CD4-positive, alpha-beta memory T cell (primary cell): ENCODE measurements at regions not wholly inside any gene's neighbourhood (a gene's known extent, or its start where the extent isn't known, plus 50 kb on each side); places are given as distances from the start of the nearest gene placed in this dataset.

Experiments
- CTCF ChIA-PET: fragments of 350-600 bp; sonication (Branson Sonifier 250); formaldehyde crosslinking; loops from one replicate; lab custom pipeline; 2021; ENCODE audit warnings: inconsistent platforms; ENCODE audit not compliant: partially characterized antibody; lab: Charles Lee
- POLR2A ChIA-PET: fragments of 350-600 bp; sonication (Branson Sonifier 250); formaldehyde crosslinking; loops from one replicate; lab custom pipeline; 2021; ENCODE audit not compliant: partially characterized antibody; lab: Charles Lee
- DNase-seq, 5 donors: peaks; one replicate each; pipeline versions ENCODE4 v3.0.0 to v3.0.0-alpha.2; 2020 to 2022; ENCODE audit warnings: mixed read lengths in 1 of 5
- H3K27ac ChIP-seq: one replicate; pipeline ENCODE4 v1.7.0; 2013; ENCODE audit warnings: low read depth, low read length
- H3K27me3 ChIP-seq: 2 replicates; pipeline ENCODE4 v1.7.0; 2013; ENCODE audit warnings: mild to moderate bottlenecking, low read length, moderate library complexity; ENCODE audit not compliant: insufficient read depth
- H3K36me3 ChIP-seq: 2 replicates; pipeline ENCODE4 v1.7.0; 2013; ENCODE audit warnings: mild to moderate bottlenecking, low read length, moderate library complexity; ENCODE audit not compliant: insufficient read depth
- H3K4me1 ChIP-seq: 2 replicates; pipeline ENCODE4 v1.7.0; 2013; ENCODE audit warnings: mild to moderate bottlenecking, low read length, moderate library complexity; ENCODE audit not compliant: insufficient read depth
- H3K4me3 ChIP-seq, 2 donors: one replicate each; pipeline ENCODE4 v1.7.0; 2013; ENCODE audit warnings: low read length in 2 of 2, mild to moderate bottlenecking in 1 of 2
- H3K9me3 ChIP-seq, 2 donors: one replicate each; pipeline ENCODE4 v1.7.0; 2013; ENCODE audit warnings: low read length in 2 of 2, control low read depth in 1 of 2; ENCODE audit not compliant: control insufficient read depth in 1 of 2
- H3K27ac Mint-ChIP-seq, 7 donors: one replicate each; pipeline ENCODE4 v1.8.0; 2020 to 2021; ENCODE audit warnings: mixed read lengths in 7 of 7, mild to moderate bottlenecking in 6 of 7, inconsistent platforms in 3 of 7, moderate library complexity in 3 of 7
- H3K27me3 Mint-ChIP-seq, 2 donors: one replicate each; pipeline ENCODE4 v1.8.0; 2020 to 2021; ENCODE audit warnings: mixed read lengths in 2 of 2
- H3K36me3 Mint-ChIP-seq, 2 donors: one replicate each; pipeline ENCODE4 v1.8.0; 2020 to 2021; ENCODE audit warnings: mixed read lengths in 2 of 2, inconsistent platforms in 1 of 2, mild to moderate bottlenecking in 1 of 2
- H3K4me1 Mint-ChIP-seq, 4 donors: one replicate each; pipeline ENCODE4 v1.8.0; 2020 to 2021; ENCODE audit warnings: mixed read lengths in 4 of 4, mild to moderate bottlenecking in 1 of 4
- H3K4me3 Mint-ChIP-seq, 8 donors: one replicate each; pipeline ENCODE4 v1.8.0; 2020 to 2021; ENCODE audit warnings: mixed read lengths in 8 of 8, mild to moderate bottlenecking in 7 of 8, moderate library complexity in 6 of 8, inconsistent platforms in 3 of 8
- H3K9me3 Mint-ChIP-seq, 8 donors: one replicate each; pipeline ENCODE4 v1.8.0; 2020 to 2021; ENCODE audit warnings: mixed read lengths in 8 of 8, mild to moderate bottlenecking in 5 of 8, inconsistent platforms in 3 of 8, moderate library complexity in 1 of 8
- intact Hi-C: fragments of 100-400 bp; cut with micrococcal nuclease; formaldehyde crosslinking; loops from one replicate; pipeline ENCODE4 v1.15.1; 2023

DNA sequence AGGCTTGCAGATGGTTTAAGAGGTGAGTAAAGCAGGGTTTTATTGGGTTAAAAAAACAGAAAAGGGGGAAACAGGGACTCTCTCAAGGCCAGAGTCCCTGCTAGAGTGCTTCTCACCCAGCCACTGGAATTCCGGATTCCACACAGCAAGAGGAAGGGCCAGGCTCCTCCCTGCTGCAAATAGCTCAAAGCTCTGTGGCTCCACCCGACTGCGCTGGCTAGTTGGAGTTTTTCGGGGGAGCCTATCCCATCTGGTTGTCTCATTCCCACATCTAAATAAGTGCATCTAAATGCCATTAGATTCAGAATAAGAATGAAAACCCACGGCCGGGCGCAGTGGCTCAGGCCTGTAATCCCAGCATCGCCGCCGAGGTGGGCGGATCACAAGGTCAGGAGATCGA lies 791.5 kb downstream of the SLC16A7 start:
- Histone ChIP-seq H3K27ac (no peak overlapping the region), H3K9me3 (no peaks in the 10 kb centered on the region), H3K36me3 (no peaks in the 10 kb centered on the region), H3K4me1 (no peaks in the 10 kb centered on the region), H3K27me3 (no peaks in the 10 kb centered on the region), H3K4me3 (no peak overlapping the region)
- H3K4me3 Mint-ChIP-seq, result no peak overlapping the region
- no peak for DNase-seq
- H3K36me3 Mint-ChIP-seq, result no peaks in the 10 kb centered on the region
- no peaks in the 10 kb centered on the region for H3K27me3 Mint-ChIP-seq
- intact Hi-C loops, result no loop called here
- ChIA-PET CTCF (no interaction called here), POLR2A (no interaction called here)
- H3K4me1 Mint-ChIP-seq, result no peaks in the 10 kb centered on the region
- peaks cover 0 to 12% (median 4%) of the 10 kb centered on the region in 8 donors for H3K9me3 Mint-ChIP-seq
- no peak overlapping the region for H3K27ac Mint-ChIP-seq

DNA sequence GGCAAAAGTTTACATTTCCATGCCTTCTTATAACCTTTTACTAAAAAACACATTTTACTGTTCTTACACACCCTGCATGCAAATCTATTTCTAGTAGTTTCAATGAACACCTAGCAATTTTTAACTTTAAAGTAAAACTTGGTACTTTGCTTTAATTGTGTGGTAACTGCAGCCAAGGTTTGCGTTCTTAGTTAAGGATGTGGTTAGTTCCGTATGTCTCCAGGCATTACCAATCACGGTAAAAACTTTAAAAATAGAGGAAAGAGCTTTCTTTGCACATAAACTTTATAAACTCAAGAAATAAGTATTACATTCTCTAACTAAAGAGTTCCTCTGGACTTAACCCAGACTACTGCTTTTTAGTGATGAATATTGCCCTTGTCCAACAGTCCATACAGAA lies 795.2 kb downstream of the SLC16A7 start:
- DNase-seq, result no peak
- Histone ChIP-seq H3K36me3 (no peaks in the 10 kb centered on the region), H3K4me1 (no peaks in the 10 kb centered on the region), H3K9me3 (no peaks in the 10 kb centered on the region), H3K27ac (no peak overlapping the region), H3K4me3 (no peak overlapping the region), H3K27me3 (no peaks in the 10 kb centered on the region)
- ChIA-PET CTCF (no interaction called here), POLR2A (no interaction called here)
- no peaks in the 10 kb centered on the region for H3K36me3 Mint-ChIP-seq
- no peaks in the 10 kb centered on the region for H3K4me1 Mint-ChIP-seq
- H3K9me3 Mint-ChIP-seq, result peaks cover 0 to 11% (median 3%) of the 10 kb centered on the region in 8 donors
- H3K27ac Mint-ChIP-seq, result no peak overlapping the region
- intact Hi-C loops, result no loop called here
- no peaks in the 10 kb centered on the region for H3K27me3 Mint-ChIP-seq
- no peak overlapping the region for H3K4me3 Mint-ChIP-seq

- Mint-ChIP-seq H3K36me3 (no peaks in the 10 kb centered on the region), H3K27ac (no peak overlapping the region), H3K4me3 (no peak overlapping the region), H3K4me1 (no peaks in the 10 kb centered on the region), H3K9me3 (peaks cover 0 to 11% (median 3%) of the 10 kb centered on the region in 8 donors), H3K27me3 (no peaks in the 10 kb centered on the region)
- ChIA-PET POLR2A (no interaction called here), CTCF (no interaction called here)
- intact Hi-C loops, result no loop called here
- no peak for DNase-seq
- no peak overlapping the region for H3K4me3 ChIP-seq
- no peaks in the 10 kb centered on the region for H3K9me3 ChIP-seq
- no peak overlapping the region for H3K27ac ChIP-seq
- H3K4me1 ChIP-seq, result no peaks in the 10 kb centered on the region
- H3K27me3 ChIP-seq, result no peaks in the 10 kb centered on the region
- H3K36me3 ChIP-seq, result no peaks in the 10 kb centered on the region
These were observed 796.0 kb downstream of the SLC16A7 start for GRCh38 chr12:60391791-60392190.

DNA sequence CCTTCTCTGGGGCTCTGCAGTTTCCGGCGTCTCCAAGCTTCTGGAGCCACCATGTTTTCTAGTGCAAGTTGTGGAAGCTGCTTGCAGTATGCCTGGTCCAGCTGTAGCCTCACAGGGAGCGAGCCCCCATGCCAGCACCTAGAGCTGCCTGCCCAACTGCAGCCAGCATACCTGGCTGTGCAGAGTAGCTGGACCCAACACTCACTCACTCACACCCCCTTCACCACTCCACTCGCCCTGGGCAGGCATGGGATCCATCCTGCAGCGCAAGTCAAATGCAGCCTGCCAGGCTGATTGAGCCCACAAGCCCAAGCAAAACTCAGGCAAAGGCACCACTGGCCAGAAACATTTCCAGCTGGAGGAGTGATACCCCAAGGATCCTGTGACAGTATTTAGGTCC lies 797.3 kb downstream of the SLC16A7 start:
- H3K4me3 Mint-ChIP-seq, result no peak overlapping the region
- Histone ChIP-seq H3K27ac (no peak overlapping the region), H3K4me1 (no peaks in the 10 kb centered on the region), H3K9me3 (no peaks in the 10 kb centered on the region), H3K27me3 (no peaks in the 10 kb centered on the region), H3K36me3 (no peaks in the 10 kb centered on the region), H3K4me3 (no peak overlapping the region)
- POLR2A ChIA-PET, result no interaction called here
- no peaks in the 10 kb centered on the region for H3K36me3 Mint-ChIP-seq
- no peak for DNase-seq
- CTCF ChIA-PET, result no interaction called here
- no peak overlapping the region for H3K27ac Mint-ChIP-seq
- no peaks in the 10 kb centered on the region for H3K27me3 Mint-ChIP-seq
- H3K9me3 Mint-ChIP-seq, result peaks cover 0 to 8% (median 3%) of the 10 kb centered on the region in 8 donors
- intact Hi-C loops, result no loop called here
- H3K4me1 Mint-ChIP-seq, result no peaks in the 10 kb centered on the region

DNA sequence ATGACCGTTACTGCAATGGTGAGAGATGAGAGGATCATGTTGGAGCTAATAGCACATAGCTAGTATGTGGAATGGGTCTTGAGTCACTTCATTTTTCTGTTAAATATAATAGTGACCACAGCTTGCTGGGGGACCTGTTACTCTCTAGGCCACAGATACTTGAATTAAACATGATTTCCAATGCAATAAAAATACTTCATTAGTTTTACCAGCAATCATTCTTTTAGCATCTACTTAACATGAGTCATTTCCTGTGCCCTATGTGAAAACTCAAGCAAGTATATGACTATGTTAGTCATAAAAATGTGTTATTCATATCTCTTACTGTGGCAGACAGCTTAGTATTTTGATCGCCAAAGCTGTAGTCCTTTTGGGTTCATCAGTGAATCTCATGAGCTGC lies 798.8 kb downstream of the SLC16A7 start:
- H3K27me3 Mint-ChIP-seq, result no peaks in the 10 kb centered on the region
- Histone ChIP-seq H3K27ac (no peak overlapping the region), H3K4me1 (no peaks in the 10 kb centered on the region), H3K36me3 (no peaks in the 10 kb centered on the region), H3K4me3 (no peak overlapping the region), H3K27me3 (no peaks in the 10 kb centered on the region), H3K9me3 (no peaks in the 10 kb centered on the region)
- no peaks in the 10 kb centered on the region for H3K36me3 Mint-ChIP-seq
- H3K4me1 Mint-ChIP-seq, result no peaks in the 10 kb centered on the region
- ChIA-PET POLR2A (no interaction called here), CTCF (no interaction called here)
- H3K9me3 Mint-ChIP-seq, result peaks cover 0 to 4% (median 4%) of the 10 kb centered on the region in 8 donors
- no peak overlapping the region for H3K27ac Mint-ChIP-seq
- no peak for DNase-seq
- H3K4me3 Mint-ChIP-seq, result no peak overlapping the region
- intact Hi-C loops, result no loop called here

GRCh38 chr12:60398547-60398946 lies 802.7 kb downstream of the SLC16A7 start:
- ChIA-PET POLR2A (no interaction called here), CTCF (no interaction called here)
- no peak overlapping the region for H3K27ac Mint-ChIP-seq

DNA sequence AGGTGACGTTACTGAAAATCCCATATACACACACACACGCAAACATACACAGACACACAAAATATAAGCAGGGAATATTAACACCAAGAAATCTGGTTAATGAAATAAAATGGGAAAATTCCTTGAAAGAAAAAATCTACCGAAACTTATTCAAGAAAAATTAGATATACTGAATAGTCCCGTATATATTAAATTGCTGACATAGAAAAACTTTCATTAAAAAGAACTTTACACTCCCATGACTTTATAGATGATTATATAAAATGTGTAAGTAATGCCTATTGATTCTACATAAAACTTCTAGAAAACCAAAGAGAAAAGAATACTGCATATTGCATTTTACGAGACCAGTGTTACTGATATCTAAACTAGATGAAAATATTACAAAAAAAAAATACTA lies 803.2 kb downstream of the SLC16A7 start:
- Histone ChIP-seq H3K9me3 (no peaks in the 10 kb centered on the region), H3K4me1 (no peaks in the 10 kb centered on the region), H3K27me3 (no peaks in the 10 kb centered on the region), H3K27ac (no peak overlapping the region), H3K4me3 (no peak overlapping the region), H3K36me3 (no peaks in the 10 kb centered on the region)
- no peak overlapping the region for H3K27ac Mint-ChIP-seq
- no peaks in the 10 kb centered on the region for H3K27me3 Mint-ChIP-seq
- no peaks in the 10 kb centered on the region for H3K4me1 Mint-ChIP-seq
- no peak for DNase-seq
- H3K9me3 Mint-ChIP-seq, result peaks cover 0 to 4% (median 2%) of the 10 kb centered on the region in 8 donors
- no peaks in the 10 kb centered on the region for H3K36me3 Mint-ChIP-seq
- ChIA-PET CTCF (no interaction called here), POLR2A (no interaction called here)
- no peak overlapping the region for H3K4me3 Mint-ChIP-seq
- intact Hi-C loops, result no loop called here

More at GRCh38 chr12:60398547-60398946, 802.7 kb downstream of the SLC16A7 start:
- H3K27ac ChIP-seq, result no peak overlapping the region
- no peaks in the 10 kb centered on the region for H3K9me3 ChIP-seq
- intact Hi-C loops, result no loop called here
- Mint-ChIP-seq H3K36me3 (no peaks in the 10 kb centered on the region), H3K9me3 (peaks cover 0 to 4% (median 2%) of the 10 kb centered on the region in 8 donors), H3K4me3 (no peak overlapping the region), H3K27me3 (no peaks in the 10 kb centered on the region), H3K4me1 (no peaks in the 10 kb centered on the region)
- H3K4me1 ChIP-seq, result no peaks in the 10 kb centered on the region
- no peak overlapping the region for H3K4me3 ChIP-seq
- H3K27me3 ChIP-seq, result no peaks in the 10 kb centered on the region
- no peak for DNase-seq
- no peaks in the 10 kb centered on the region for H3K36me3 ChIP-seq

DNA sequence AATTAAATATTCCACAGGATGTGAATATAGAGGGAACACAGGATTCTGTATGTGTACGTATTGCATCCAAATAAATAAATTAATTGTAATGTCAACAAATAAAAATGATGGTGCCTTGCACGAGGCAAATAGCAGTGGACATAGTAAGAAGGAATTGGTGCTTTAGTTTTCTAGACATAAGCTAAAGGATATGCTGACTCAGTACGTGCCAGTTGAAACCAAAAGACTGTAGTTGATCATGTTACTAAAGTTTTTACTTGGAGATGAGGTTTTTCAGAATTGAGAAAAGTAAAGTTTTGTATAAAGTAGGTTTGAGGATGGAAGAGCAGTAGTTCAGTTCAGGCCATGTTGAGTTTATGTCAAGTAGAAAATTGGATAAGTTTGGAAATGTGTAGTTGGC lies 807.2 kb downstream of the SLC16A7 start:
- Mint-ChIP-seq H3K27ac (no peak overlapping the region), H3K4me1 (no peaks in the 10 kb centered on the region), H3K4me3 (no peak overlapping the region), H3K9me3 (peaks cover 0 to 4% (median under 1%) of the 10 kb centered on the region in 8 donors), H3K36me3 (no peaks in the 10 kb centered on the region), H3K27me3 (no peaks in the 10 kb centered on the region)
- ChIA-PET POLR2A (no interaction called here), CTCF (no interaction called here)
- no peaks in the 10 kb centered on the region for H3K4me1 ChIP-seq
- no peak overlapping the region for H3K27ac ChIP-seq
- no peak for DNase-seq
- H3K4me3 ChIP-seq, result no peak overlapping the region
- H3K27me3 ChIP-seq, result no peaks in the 10 kb centered on the region
- intact Hi-C loops, result no loop called here
- H3K36me3 ChIP-seq, result no peaks in the 10 kb centered on the region
- no peaks in the 10 kb centered on the region for H3K9me3 ChIP-seq
